HL-60 (cell line): ENCODE measurements at regions not wholly inside any gene's neighbourhood (a gene's known extent, or its start where the extent isn't known, plus 50 kb on each side); places are given as distances from the start of the nearest gene placed in this dataset.

ENCODE experiments used
- CTCF ChIP-seq: IDR thresholded peaks from one replicate; pipeline ENCODE4 v1.5.1; 2011; ENCODE audit warnings: low read length, control low read depth, inconsistent platforms; ENCODE audit not compliant: insufficient read depth
- REST ChIP-seq: IDR thresholded peaks from 2 replicates; pipeline ENCODE4 v1.6.1; 2012; ENCODE audit warnings: low read depth; ENCODE audit not compliant: insufficient replicate concordance
- SPI1 ChIP-seq: IDR thresholded peaks from 2 replicates; pipeline ENCODE4 v1.6.1; 2012; ENCODE audit warnings: low read depth, mild to moderate bottlenecking, borderline replicate concordance

GRCh38 chr12:63078906-63079305 is 72.1 kb downstream of the AVPR1A start:
- TF ChIP-seq CTCF, result no peak
- TF ChIP-seq SPI1, result no peak
- no peak for TF ChIP-seq REST
